Osteocyte (in vitro differentiated cells): ENCODE measurements at regions not wholly inside any gene's neighbourhood (a gene's known extent, or its start where the extent isn't known, plus 50 kb on each side); places are given as distances from the start of the nearest gene placed in this dataset.

Experiments
- DNase-seq: peaks from one replicate; pipeline ENCODE4 v3.0.0; 2021; ENCODE audit warnings: mixed read lengths; ENCODE audit not compliant: unreplicated experiment; ENCODE audit errors: extremely low spot score
- H3K27ac Mint-ChIP-seq: one replicate; pipeline ENCODE4 v1.8.0; 2021; ENCODE audit warnings: mild to moderate bottlenecking, mixed read lengths; ENCODE audit not compliant: unreplicated experiment
- H3K27me3 Mint-ChIP-seq: one replicate; pipeline ENCODE4 v1.8.0; 2021; ENCODE audit warnings: mixed read lengths; ENCODE audit not compliant: unreplicated experiment
- H3K36me3 Mint-ChIP-seq: one replicate; pipeline ENCODE4 v1.8.0; 2021; ENCODE audit warnings: mixed read lengths; ENCODE audit not compliant: unreplicated experiment
- H3K4me1 Mint-ChIP-seq: one replicate; pipeline ENCODE4 v1.8.0; 2021; ENCODE audit warnings: mixed read lengths; ENCODE audit not compliant: unreplicated experiment
- H3K4me3 Mint-ChIP-seq: one replicate; pipeline ENCODE4 v1.8.0; 2021; ENCODE audit warnings: mild to moderate bottlenecking, moderate library complexity, mixed read lengths; ENCODE audit not compliant: unreplicated experiment
- H3K9me3 Mint-ChIP-seq: one replicate; pipeline ENCODE4 v1.8.0; 2021; ENCODE audit warnings: mixed read lengths; ENCODE audit not compliant: unreplicated experiment
- CTCF ChIP-seq: fragments of 200-600 bp; sonication (generic); IDR thresholded peaks from 2 replicates; pipeline ENCODE4 v1.5.0; 2021; ENCODE audit warnings: antibody characterized with exemption, mild to moderate bottlenecking, moderate library complexity

GRCh38 chr20:59462249-59462648 is 142.1 kb upstream of the PHACTR3 start:
- Mint-ChIP-seq H3K36me3 (no peaks in the 10 kb centered on the region), H3K27me3 (peaks cover 5% of the 10 kb centered on the region)

GRCh38 chr20:59463541-59463940 is 140.8 kb upstream of the PHACTR3 start:
- Mint-ChIP-seq H3K27ac (no peak overlapping the region), H3K9me3 (peaks cover 3% of the 10 kb centered on the region), H3K27me3 (peaks cover 5% of the 10 kb centered on the region), H3K4me1 (no peaks in the 10 kb centered on the region), H3K36me3 (no peaks in the 10 kb centered on the region), H3K4me3 (no peak overlapping the region)
- no peak for TF ChIP-seq CTCF
- DNase-seq, result no peak

More at GRCh38 chr20:59462249-59462648, 142.1 kb upstream of the PHACTR3 start:
- no peak for TF ChIP-seq CTCF
- H3K4me1 Mint-ChIP-seq, result no peaks in the 10 kb centered on the region
- no peak overlapping the region for H3K4me3 Mint-ChIP-seq
- DNase-seq, result no peak
- H3K9me3 Mint-ChIP-seq, result peaks cover 3% of the 10 kb centered on the region
- no peak overlapping the region for H3K27ac Mint-ChIP-seq

- H3K9me3 Mint-ChIP-seq, result no peaks in the 10 kb centered on the region
- no peak overlapping the region for H3K4me3 Mint-ChIP-seq
- H3K4me1 Mint-ChIP-seq, result no peaks in the 10 kb centered on the region
- peaks cover 3% of the 10 kb centered on the region for H3K27me3 Mint-ChIP-seq
- no peak overlapping the region for H3K27ac Mint-ChIP-seq
- no peak for DNase-seq
- TF ChIP-seq CTCF, result no peak
- no peaks in the 10 kb centered on the region for H3K36me3 Mint-ChIP-seq
These were observed 138.1 kb upstream of the PHACTR3 start for GRCh38 chr20:59466107-59466815.

GRCh38 chr20:59468831-59469230 is 135.5 kb upstream of the PHACTR3 start:
- Mint-ChIP-seq H3K9me3 (no peaks in the 10 kb centered on the region), H3K36me3 (no peaks in the 10 kb centered on the region), H3K27ac (no peak overlapping the region), H3K4me3 (no peak overlapping the region), H3K4me1 (no peaks in the 10 kb centered on the region), H3K27me3 (peaks cover 17% of the 10 kb centered on the region)
- no peak for TF ChIP-seq CTCF
- DNase-seq, result no peak

GRCh38 chr20:59469267-59470252 is 134.8 kb upstream of the PHACTR3 start:
- no peak for TF ChIP-seq CTCF
- no peaks in the 10 kb centered on the region for H3K4me1 Mint-ChIP-seq
- no peak overlapping the region for H3K27ac Mint-ChIP-seq
- H3K36me3 Mint-ChIP-seq, result no peaks in the 10 kb centered on the region
- no peaks in the 10 kb centered on the region for H3K9me3 Mint-ChIP-seq
- H3K27me3 Mint-ChIP-seq, result peaks cover 24% of the 10 kb centered on the region
- no peak overlapping the region for H3K4me3 Mint-ChIP-seq
- no peak for DNase-seq
